GDM1 (cell line): ENCODE measurements at regions not wholly inside any gene's neighbourhood (a gene's known extent, or its start where the extent isn't known, plus 50 kb on each side); places are given as distances from the start of the nearest gene placed in this dataset.

Experiments
- DNase-seq: peaks from one replicate; lab custom pipeline; 2025; lab: John Stamatoyannopoulos, UW

GRCh38 chr4:126227428-126227827, 912.7 kb downstream of the FAT4 start:
- DNase-seq = no peak

DNA sequence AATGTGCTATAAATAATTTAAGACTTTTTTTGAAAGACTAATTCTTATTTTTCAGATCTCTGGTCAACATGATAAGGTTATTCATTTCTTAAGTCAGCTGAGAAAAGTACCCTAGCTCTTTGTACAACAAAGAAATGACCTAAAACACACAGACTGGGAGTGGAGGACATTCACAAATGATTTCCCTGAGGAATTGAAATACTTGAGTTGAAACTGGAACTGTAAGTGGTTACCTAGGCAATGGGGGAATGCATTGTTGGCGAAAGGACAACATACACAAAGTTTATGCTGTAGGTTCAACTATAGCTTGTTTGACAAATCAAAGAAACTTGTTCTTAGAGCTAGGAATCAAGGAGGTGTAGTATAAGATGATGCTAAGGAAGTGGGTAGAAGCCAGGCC, 915.5 kb downstream of the FAT4 start:
- no peak for DNase-seq

GRCh38 chr4:126233483-126233882, 918.7 kb downstream of the FAT4 start:
- DNase-seq = no peak

GRCh38 chr4:126238013-126238412, 923.3 kb downstream of the FAT4 start:
- DNase-seq = no peak

- no peak for DNase-seq
Observed at GRCh38 chr4:126241634-126242033, 926.9 kb downstream of the FAT4 start.

- no peak for DNase-seq
Observed at GRCh38 chr4:126242679-126243390, 928.1 kb downstream of the FAT4 start.

DNA sequence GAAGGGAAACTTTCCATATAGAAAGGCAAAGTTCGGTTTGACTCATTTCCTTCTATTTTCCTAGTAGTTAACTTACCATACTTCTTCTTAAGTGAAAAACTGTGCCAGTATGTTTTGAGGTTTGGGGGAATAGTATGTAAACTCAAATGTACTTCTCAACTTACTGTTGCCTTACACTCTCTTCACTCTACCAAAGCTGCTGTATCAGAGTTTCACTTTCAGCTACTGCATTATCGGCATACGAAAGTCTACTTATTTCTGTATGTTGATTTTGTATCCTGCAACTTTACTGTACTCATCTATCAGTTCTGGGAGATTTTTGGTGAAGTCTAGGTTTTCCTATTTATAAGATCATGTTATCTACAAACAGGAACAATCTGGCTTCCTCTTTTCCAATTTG, 932.7 kb downstream of the FAT4 start:
- DNase-seq = no peak

- no peak for DNase-seq
Observed at GRCh38 chr4:126250006-126250405, 935.3 kb downstream of the FAT4 start.

GRCh38 chr4:126251169-126251568, 936.4 kb downstream of the FAT4 start:
- DNase-seq = no peak

DNA sequence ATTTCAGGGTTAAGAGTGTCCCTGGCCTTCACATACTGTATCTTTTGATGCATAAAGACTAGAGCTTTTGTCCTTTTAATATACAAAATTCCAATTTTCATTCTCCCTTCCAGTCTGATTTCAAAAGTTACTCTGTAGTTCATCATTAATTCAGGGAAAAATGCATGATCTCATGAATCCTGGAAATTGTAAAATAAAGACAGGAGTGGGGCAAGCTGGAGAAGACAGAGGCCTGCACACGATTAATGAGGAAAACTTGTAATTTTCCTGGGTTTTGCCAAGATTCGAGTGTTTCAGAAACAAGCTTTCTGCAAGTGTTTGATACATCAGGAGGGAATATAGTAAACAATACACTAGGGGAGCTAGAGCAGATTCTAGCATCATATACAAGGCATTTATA, 947.9 kb downstream of the FAT4 start:
- DNase-seq = no peak

- DNase-seq = no peak
Observed at GRCh38 chr4:126264839-126265238, 950.1 kb downstream of the FAT4 start.

DNA sequence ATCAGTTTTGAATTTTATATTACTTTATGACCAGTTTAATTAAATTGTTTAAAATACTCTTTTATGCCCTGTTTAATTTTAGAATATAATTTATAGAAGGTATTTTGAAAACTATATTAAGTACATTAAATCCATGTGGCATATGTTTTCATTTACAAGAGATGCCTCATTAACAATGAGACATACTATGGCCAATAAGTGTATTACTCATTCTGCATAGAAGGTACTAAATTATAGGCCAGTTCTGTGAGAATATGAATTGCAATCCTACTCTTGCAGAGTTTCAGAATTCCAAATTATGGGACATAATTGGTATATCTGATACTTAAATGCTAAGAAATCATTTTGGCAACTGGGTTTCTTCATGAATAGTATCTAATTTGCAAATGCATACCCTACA, 951.1 kb downstream of the FAT4 start:
- DNase-seq = no peak

GRCh38 chr4:126267689-126268088, 952.9 kb downstream of the FAT4 start:
- no peak for DNase-seq

- DNase-seq = no peak
Observed at GRCh38 chr4:126268106-126268505, 953.4 kb downstream of the FAT4 start.

DNA sequence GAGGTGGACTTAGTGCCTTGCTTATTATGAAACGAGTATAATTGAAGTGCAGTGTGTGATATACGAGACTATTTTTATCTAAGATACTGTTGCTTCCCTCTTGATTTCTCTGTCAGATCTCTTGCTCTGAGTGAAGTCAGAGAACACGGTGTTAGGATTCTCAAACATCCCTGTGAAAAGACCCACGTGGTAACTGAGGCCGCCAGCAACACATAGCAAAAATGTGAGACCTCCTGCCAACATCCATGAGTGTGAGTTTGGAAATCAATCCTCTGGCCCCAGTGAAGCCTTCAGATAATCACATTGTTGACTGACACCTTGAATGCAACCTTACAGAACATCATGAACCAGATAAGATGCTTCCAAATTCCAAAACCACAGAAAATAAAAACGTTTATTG, 954.4 kb downstream of the FAT4 start:
- DNase-seq = no peak

GRCh38 chr4:126271292-126271691, 956.5 kb downstream of the FAT4 start:
- no peak for DNase-seq

GRCh38 chr4:126273746-126274145, 959.0 kb downstream of the FAT4 start:
- no peak for DNase-seq

GRCh38 chr4:126291886-126292285, 977.1 kb downstream of the FAT4 start:
- no peak for DNase-seq

DNA sequence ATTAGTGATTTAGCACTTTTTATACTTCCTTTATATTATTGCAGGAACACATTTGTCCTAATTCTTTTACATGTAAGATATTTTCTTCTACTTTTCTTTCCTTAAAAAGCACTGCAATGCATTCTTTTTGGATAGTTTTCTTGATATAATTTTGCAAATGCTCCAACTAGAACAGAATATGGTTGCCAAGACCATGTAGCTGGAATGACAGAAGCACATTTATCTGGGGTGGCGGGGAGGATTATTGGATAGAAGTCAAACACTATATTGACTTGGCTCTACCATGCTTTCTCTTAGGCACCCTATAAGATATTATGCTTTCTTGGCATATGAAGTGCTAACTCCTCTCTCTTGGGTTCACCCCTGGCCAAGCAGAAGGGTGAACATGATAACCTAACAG, 983.5 kb downstream of the FAT4 start:
- no peak for DNase-seq

- DNase-seq = no peak
Observed at GRCh38 chr4:126306152-126306869, 991.6 kb downstream of the FAT4 start.

- no peak for DNase-seq
Observed at GRCh38 chr4:126318376-126318775, 1003.6 kb downstream of the FAT4 start.

DNA sequence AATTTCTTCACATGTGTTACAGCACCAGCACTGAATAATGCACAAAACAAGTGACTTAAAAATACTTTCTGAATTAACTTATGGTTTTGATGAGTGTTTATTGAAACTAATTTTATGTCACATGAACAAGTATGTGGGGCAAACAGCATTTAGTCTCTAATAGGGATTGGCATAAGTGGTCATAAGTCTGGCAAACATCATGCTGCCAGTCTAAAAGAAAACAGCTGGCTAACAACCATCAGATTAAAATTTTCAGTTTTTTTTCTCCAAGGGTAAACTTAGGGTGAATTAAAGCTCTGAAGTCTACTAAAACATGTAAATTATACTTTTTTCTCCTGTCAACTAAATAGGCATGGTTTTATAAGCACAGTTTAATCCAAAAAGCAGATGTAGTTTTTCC, 1014.2 kb downstream of the FAT4 start:
- DNase-seq = no peak

GRCh38 chr4:126338548-126338947, 1023.8 kb downstream of the FAT4 start:
- no peak for DNase-seq

- DNase-seq = no peak
Observed at GRCh38 chr4:126341927-126342326, 1027.2 kb downstream of the FAT4 start.
